ENCODE measurements at regions not wholly inside any gene's neighbourhood (a gene's known extent, or its start where the extent isn't known, plus 50 kb on each side); places are given as distances from the start of the nearest gene placed in this dataset.

DNA sequence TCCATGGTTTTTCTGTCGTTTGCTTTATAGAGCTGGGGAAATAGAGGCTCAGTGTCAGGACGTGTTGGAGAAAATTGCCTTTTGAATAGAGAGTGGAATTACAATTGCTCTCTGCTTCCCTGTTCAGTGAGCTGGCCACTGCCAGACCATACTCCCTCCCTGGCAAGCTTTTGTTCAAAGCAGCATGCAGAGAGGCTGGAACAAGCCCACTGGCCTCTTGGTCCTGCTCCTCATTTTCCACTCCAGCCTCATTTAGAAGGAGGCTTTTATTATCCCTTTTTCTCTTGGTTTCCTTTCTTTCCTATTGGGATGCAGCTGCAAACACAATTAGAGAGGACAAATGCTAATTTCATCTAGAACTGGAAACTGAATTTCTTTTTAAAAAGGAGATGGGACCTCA is 302.2 kb upstream of the PODXL start:
- TF ChIP-seq CTCF (optimal IDR thresholded peaks at IDR 0.05 in 1 of 3, IDR thresholded peaks at IDR 0.05 in 1 of 3, conservative IDR thresholded peaks at IDR 0.05 in 1 of 3; ENCODE audit: extremely low read depth in 1 of 3, insufficient read depth in 2 of 3, low read length in 3 of 3): no peak
- no peak for TF ChIP-seq EZH2 (IDR thresholded peaks at IDR 0.05; ENCODE audit: low read length)
